HG02981 (cell line): ENCODE measurements at regions not wholly inside any gene's neighbourhood (a gene's known extent, or its start where the extent isn't known, plus 50 kb on each side); places are given as distances from the start of the nearest gene placed in this dataset.

Source experiments
- ATAC-seq: cut with Tn5 transposase; IDR thresholded peaks from one replicate; pipeline ENCODE4 v1.9.1; 2021; ENCODE audit warnings: mild to moderate bottlenecking, moderate library complexity; ENCODE audit not compliant: unreplicated experiment

GRCh38 chr20:60808003-60808672 is 443.9 kb upstream of the CDH4 start:
- no peak for ATAC-seq

GRCh38 chr20:60808701-60809100 is 443.4 kb upstream of the CDH4 start:
- no peak for ATAC-seq

GRCh38 chr20:60810561-60810960 is 441.5 kb upstream of the CDH4 start:
- ATAC-seq = no peak

GRCh38 chr20:60812561-60812960 is 439.5 kb upstream of the CDH4 start:
- ATAC-seq = no peak

- ATAC-seq = no peak
Observed at GRCh38 chr20:60813066-60813465, 439.0 kb upstream of the CDH4 start.

GRCh38 chr20:60815656-60816055 is 436.4 kb upstream of the CDH4 start:
- ATAC-seq = no peak

GRCh38 chr20:60816901-60817300 is 435.2 kb upstream of the CDH4 start:
- ATAC-seq = no peak

- no peak for ATAC-seq
Observed at GRCh38 chr20:60817891-60818290, 434.2 kb upstream of the CDH4 start.

GRCh38 chr20:60819511-60819910 is 432.6 kb upstream of the CDH4 start:
- no peak for ATAC-seq

GRCh38 chr20:60820149-60820548 is 431.9 kb upstream of the CDH4 start:
- no peak for ATAC-seq

- no peak for ATAC-seq
Observed at GRCh38 chr20:60820918-60821317, 431.1 kb upstream of the CDH4 start.

GRCh38 chr20:60822699-60823607 is 429.1 kb upstream of the CDH4 start:
- no peak for ATAC-seq

- no peak for ATAC-seq
Observed at GRCh38 chr20:60835876-60836275, 416.2 kb upstream of the CDH4 start.

- no peak for ATAC-seq
Observed at GRCh38 chr20:60837173-60837770, 414.8 kb upstream of the CDH4 start.

- no peak for ATAC-seq
Observed at GRCh38 chr20:60838297-60838696, 413.8 kb upstream of the CDH4 start.

- ATAC-seq = no peak
Observed at GRCh38 chr20:60840971-60841370, 411.1 kb upstream of the CDH4 start.

- ATAC-seq = no peak
Observed at GRCh38 chr20:60845146-60845545, 406.9 kb upstream of the CDH4 start.

- ATAC-seq = no peak
Observed at GRCh38 chr20:60851826-60852704, 400.0 kb upstream of the CDH4 start.

- ATAC-seq = no peak
Observed at GRCh38 chr20:60857708-60858107, 394.4 kb upstream of the CDH4 start.

GRCh38 chr20:60862601-60863000 is 389.5 kb upstream of the CDH4 start:
- ATAC-seq = no peak

- no peak for ATAC-seq
Observed at GRCh38 chr20:60863548-60863947, 388.5 kb upstream of the CDH4 start.
